ENCODE measurements at regions not wholly inside any gene's neighbourhood (a gene's known extent, or its start where the extent isn't known, plus 50 kb on each side); places are given as distances from the start of the nearest gene placed in this dataset.

GRCh38 chr3:144109944-144110343 lies 138.3 kb downstream of the DIPK2A start:
- Histone ChIP-seq H2AFZ (ENCODE audit: low read length) (peak overlapping the region; percentile 80), H3K4me1 (ENCODE audit: insufficient read depth, low read length) (peaks cover 2% of the 10 kb centered on the region), H3K36me3 (ENCODE audit: insufficient read depth, low read length) (no peaks in the 10 kb centered on the region), H3K9me3 (ENCODE audit: low read depth, low read length) (no peaks in the 10 kb centered on the region), H3K27ac (ENCODE audit: low read depth, low read length) (no peak overlapping the region), H3K4me2 (ENCODE audit: insufficient read depth, low read length) (peak overlapping the region; percentile 47), H3K79me2 (ENCODE audit: insufficient read depth, low read length) (no peaks in the 10 kb centered on the region), H3K4me3 (ENCODE audit: insufficient read depth, low read length) (peak overlapping the region; percentile 31), H3K27me3 (ENCODE audit: insufficient read depth, low read length) (no peaks in the 10 kb centered on the region), H4K20me1 (ENCODE audit: insufficient read depth, low read length) (no peaks in the 10 kb centered on the region)
- DNase-seq (ENCODE audit: insufficient read length, low spot score, missing footprints), result no peak
- TF ChIP-seq CTCF (IDR thresholded peaks at IDR 0.05; ENCODE audit: extremely low read depth, low read depth, low read length), result no peak

GRCh38 chr3:144112036-144112435 lies 140.4 kb downstream of the DIPK2A start:
- H3K27me3 ChIP-seq (ENCODE audit: insufficient read depth, low read length), result no peaks in the 10 kb centered on the region
- no peak overlapping the region for H3K27ac ChIP-seq (ENCODE audit: low read depth, low read length)
- no peak for DNase-seq (ENCODE audit: insufficient read length, low spot score, missing footprints)
- peaks cover 3% of the 10 kb centered on the region for H3K4me1 ChIP-seq (ENCODE audit: insufficient read depth, low read length)
- H3K9me3 ChIP-seq (ENCODE audit: low read depth, low read length), result no peaks in the 10 kb centered on the region
- H3K4me3 ChIP-seq (ENCODE audit: insufficient read depth, low read length), result no peak overlapping the region
- no peaks in the 10 kb centered on the region for H4K20me1 ChIP-seq (ENCODE audit: insufficient read depth, low read length)
- no peak overlapping the region for H3K4me2 ChIP-seq (ENCODE audit: insufficient read depth, low read length)
- H3K79me2 ChIP-seq (ENCODE audit: insufficient read depth, low read length), result no peaks in the 10 kb centered on the region
- H3K36me3 ChIP-seq (ENCODE audit: insufficient read depth, low read length), result no peaks in the 10 kb centered on the region
- TF ChIP-seq CTCF (IDR thresholded peaks at IDR 0.05; ENCODE audit: extremely low read depth, low read depth, low read length), result no peak
- H2AFZ ChIP-seq (ENCODE audit: low read length), result no peak overlapping the region

- no peaks in the 10 kb centered on the region for H3K36me3 ChIP-seq (ENCODE audit: insufficient read depth, low read length)
- DNase-seq (ENCODE audit: insufficient read length, low spot score, missing footprints), result no peak
- H2AFZ ChIP-seq (ENCODE audit: low read length), result no peak overlapping the region
- H3K4me2 ChIP-seq (ENCODE audit: insufficient read depth, low read length), result no peak overlapping the region
- peaks cover 3% of the 10 kb centered on the region for H3K4me1 ChIP-seq (ENCODE audit: insufficient read depth, low read length)
- no peaks in the 10 kb centered on the region for H3K27me3 ChIP-seq (ENCODE audit: insufficient read depth, low read length)
- TF ChIP-seq CTCF (IDR thresholded peaks at IDR 0.05; ENCODE audit: extremely low read depth, low read depth, low read length), result no peak
- H3K27ac ChIP-seq (ENCODE audit: low read depth, low read length), result no peak overlapping the region
- no peaks in the 10 kb centered on the region for H4K20me1 ChIP-seq (ENCODE audit: insufficient read depth, low read length)
- no peaks in the 10 kb centered on the region for H3K79me2 ChIP-seq (ENCODE audit: insufficient read depth, low read length)
- no peak overlapping the region for H3K4me3 ChIP-seq (ENCODE audit: insufficient read depth, low read length)
- no peaks in the 10 kb centered on the region for H3K9me3 ChIP-seq (ENCODE audit: low read depth, low read length)
These were observed 140.8 kb downstream of the DIPK2A start for GRCh38 chr3:144112437-144112836.

GRCh38 chr3:144114767-144115166 lies 143.1 kb downstream of the DIPK2A start:
- Histone ChIP-seq H3K4me2 (ENCODE audit: insufficient read depth, low read length) (no peak overlapping the region), H3K27ac (ENCODE audit: low read depth, low read length) (no peak overlapping the region), H2AFZ (ENCODE audit: low read length) (no peak overlapping the region), H3K27me3 (ENCODE audit: insufficient read depth, low read length) (no peaks in the 10 kb centered on the region), H3K4me1 (ENCODE audit: insufficient read depth, low read length) (peaks cover 3% of the 10 kb centered on the region), H3K4me3 (ENCODE audit: insufficient read depth, low read length) (no peak overlapping the region), H3K9me3 (ENCODE audit: low read depth, low read length) (no peaks in the 10 kb centered on the region), H4K20me1 (ENCODE audit: insufficient read depth, low read length) (no peaks in the 10 kb centered on the region), H3K79me2 (ENCODE audit: insufficient read depth, low read length) (no peaks in the 10 kb centered on the region), H3K36me3 (ENCODE audit: insufficient read depth, low read length) (no peaks in the 10 kb centered on the region)
- TF ChIP-seq CTCF (IDR thresholded peaks at IDR 0.05; ENCODE audit: extremely low read depth, low read depth, low read length), result no peak
- no peak for DNase-seq (ENCODE audit: insufficient read length, low spot score, missing footprints)

Measured in osteoblast (primary cell).